ENCODE measurements at regions not wholly inside any gene's neighbourhood (a gene's known extent, or its start where the extent isn't known, plus 50 kb on each side); places are given as distances from the start of the nearest gene placed in this dataset.

- TF ChIP-seq CTCF (IDR thresholded peaks at IDR 0.05), result no peak
- no peak for TF ChIP-seq POLR2A (IDR thresholded peaks at IDR 0.05)
These were observed 375.1 kb downstream of the MED10 start for GRCh38 chr5:6003040-6003825.

Measured in sigmoid colon (tissue), 3 donors.